ENCODE measurements at regions not wholly inside any gene's neighbourhood (a gene's known extent, or its start where the extent isn't known, plus 50 kb on each side); places are given as distances from the start of the nearest gene placed in this dataset.

- Histone ChIP-seq H3K27me3 (ENCODE audit: control insufficient read depth, extremely low read depth, insufficient read depth, low read length) (no peaks in the 10 kb centered on the region), H3K27ac (ENCODE audit: control insufficient read depth, insufficient read depth, low read length) (no peak overlapping the region)
Observed at GRCh38 chr18:79581406-79581805, 98.2 kb upstream of the CTDP1 start.

GRCh38 chr18:79581911-79582310, 97.7 kb upstream of the CTDP1 start:
- no peaks in the 10 kb centered on the region for H3K9me1 ChIP-seq (ENCODE audit: control insufficient read depth, extremely low read depth, insufficient read depth, low read length)
- no peak overlapping the region for H3K4me2 ChIP-seq (ENCODE audit: control insufficient read depth, extremely low read depth, insufficient read depth, low read depth, low read length)
- H3K9ac ChIP-seq (ENCODE audit: control insufficient read depth, extremely low read depth, insufficient read depth, low read length) = no peak overlapping the region
- dilution Hi-C loops (cut with MboI; ENCODE audit: extremely low pct_ligation_motif_present, low sequenced_read_pairs) = no loop called here
- H4K20me1 ChIP-seq (ENCODE audit: control insufficient read depth, extremely low read depth, insufficient read depth, low read length) = no peaks in the 10 kb centered on the region
- no peaks in the 10 kb centered on the region for H3K4me1 ChIP-seq (ENCODE audit: control insufficient read depth, extremely low read depth, insufficient read depth, low read length)
- no peaks in the 10 kb centered on the region for H3K36me3 ChIP-seq (ENCODE audit: control insufficient read depth in 2 of 2, extremely low read depth in 1 of 2, insufficient read depth in 2 of 2, low read length in 2 of 2)
- H3K27ac ChIP-seq (ENCODE audit: control insufficient read depth, insufficient read depth, low read length) = no peak overlapping the region
- no peak overlapping the region for H2AFZ ChIP-seq (ENCODE audit: control insufficient read depth, low read length)
- TF ChIP-seq CTCF (optimal IDR thresholded peaks at IDR 0.05 in 1 of 3, IDR thresholded peaks at IDR 0.05 in 1 of 3, conservative IDR thresholded peaks at IDR 0.05 in 1 of 3; ENCODE audit: extremely low read depth in 1 of 3, insufficient read depth in 2 of 3, low read length in 3 of 3) = no peak
- no peak for TF ChIP-seq EZH2 (IDR thresholded peaks at IDR 0.05; ENCODE audit: low read length)
- H3K4me3 ChIP-seq (ENCODE audit: control insufficient read depth in 2 of 3, extremely low read depth in 1 of 3, insufficient read depth in 2 of 3, low read depth in 1 of 3, low read length in 3 of 3) = no peak overlapping the region
- H3K27me3 ChIP-seq (ENCODE audit: control insufficient read depth, extremely low read depth, insufficient read depth, low read length) = no peaks in the 10 kb centered on the region
- no peaks in the 10 kb centered on the region for H3K79me2 ChIP-seq (ENCODE audit: control insufficient read depth, insufficient read depth, low read length)
- H3K9me3 ChIP-seq (ENCODE audit: control insufficient read depth, low read depth, low read length) = peaks cover 11% of the 10 kb centered on the region
- DNase-seq (ENCODE audit: low read depth, low spot score) (no peak), FAIRE-seq (no peak)

More at GRCh38 chr18:79581406-79581805, 98.2 kb upstream of the CTDP1 start:
- Histone ChIP-seq H4K20me1 (ENCODE audit: control insufficient read depth, extremely low read depth, insufficient read depth, low read length) (no peaks in the 10 kb centered on the region), H3K4me3 (ENCODE audit: control insufficient read depth in 2 of 3, extremely low read depth in 1 of 3, insufficient read depth in 2 of 3, low read depth in 1 of 3, low read length in 3 of 3) (no peak overlapping the region), H3K79me2 (ENCODE audit: control insufficient read depth, insufficient read depth, low read length) (no peaks in the 10 kb centered on the region), H3K9me3 (ENCODE audit: control insufficient read depth, low read depth, low read length) (peaks cover 11% of the 10 kb centered on the region), H3K9me1 (ENCODE audit: control insufficient read depth, extremely low read depth, insufficient read depth, low read length) (no peaks in the 10 kb centered on the region), H3K4me2 (ENCODE audit: control insufficient read depth, extremely low read depth, insufficient read depth, low read depth, low read length) (no peak overlapping the region), H3K36me3 (ENCODE audit: control insufficient read depth in 2 of 2, extremely low read depth in 1 of 2, insufficient read depth in 2 of 2, low read length in 2 of 2) (no peaks in the 10 kb centered on the region), H2AFZ (ENCODE audit: control insufficient read depth, low read length) (no peak overlapping the region), H3K9ac (ENCODE audit: control insufficient read depth, extremely low read depth, insufficient read depth, low read length) (no peak overlapping the region), H3K4me1 (ENCODE audit: control insufficient read depth, extremely low read depth, insufficient read depth, low read length) (no peaks in the 10 kb centered on the region)
- no peak for TF ChIP-seq CTCF (optimal IDR thresholded peaks at IDR 0.05 in 1 of 3, IDR thresholded peaks at IDR 0.05 in 1 of 3, conservative IDR thresholded peaks at IDR 0.05 in 1 of 3; ENCODE audit: extremely low read depth in 1 of 3, insufficient read depth in 2 of 3, low read length in 3 of 3)
- TF ChIP-seq EZH2 (IDR thresholded peaks at IDR 0.05; ENCODE audit: low read length) = no peak
- no peak for FAIRE-seq
- no peak for DNase-seq (ENCODE audit: low read depth, low spot score)
- dilution Hi-C loops (cut with MboI; ENCODE audit: extremely low pct_ligation_motif_present, low sequenced_read_pairs) = no loop called here
